HEK293 (cell line): ENCODE measurements at regions not wholly inside any gene's neighbourhood (a gene's known extent, or its start where the extent isn't known, plus 50 kb on each side); places are given as distances from the start of the nearest gene placed in this dataset.

Source experiments
- CTCF ChIA-PET: fragments of 350-600 bp; formaldehyde crosslinking; extraction: SDS; loops from one replicate; lab custom pipeline; 2021; ENCODE audit warnings: antibody characterized with exemption; lab: Yijun Ruan, JAX
- POLR2A ChIA-PET: fragments of 300-600 bp; formaldehyde crosslinking; extraction: SDS; loops from one replicate; lab custom pipeline; 2020; ENCODE audit warnings: antibody characterized with exemption, inconsistent platforms; lab: Yijun Ruan, JAX
- H3K27ac ChIP-seq: fragments of 200-500 bp; sonication (Bioruptor generic); 2 replicates; pipeline ENCODE4 v1.5.1; 2014; ENCODE audit warnings: low read depth, low read length, control low read depth, inconsistent platforms; ENCODE audit errors: extremely low read depth
- H3K36me3 ChIP-seq, 2 experiments: fragments of 200-500 bp in 1 of 2; sonication (Bioruptor generic) in 1 of 2; 1 replicate in 1 of 2; 2 replicates in 1 of 2; pipeline ENCODE4 v1.5.1; 2014 to 2017; ENCODE audit warnings: inconsistent platforms in 2 of 2, low read length in 2 of 2; ENCODE audit not compliant: control insufficient read depth in 2 of 2, insufficient read depth in 1 of 2
- H3K4me1 ChIP-seq: fragments of 200-500 bp; sonication (Bioruptor generic); 2 replicates; pipeline ENCODE4 v1.5.1; 2014; ENCODE audit warnings: mild to moderate bottlenecking, low read length, inconsistent platforms; ENCODE audit not compliant: control insufficient read depth, insufficient read depth
- H3K4me3 ChIP-seq: 2 replicates; pipeline ENCODE4 v1.5.1; 2011; ENCODE audit warnings: low read depth, mild to moderate bottlenecking, control low read depth, low read length, moderate library complexity
- H3K9me3 ChIP-seq: fragments of 200-500 bp; sonication (Bioruptor generic); 2 replicates; pipeline ENCODE4 v1.5.1; 2014; ENCODE audit warnings: low read depth, low read length, inconsistent platforms; ENCODE audit not compliant: control insufficient read depth, insufficient read depth
- GFI1B ChIP-seq: fragments of 450-650 bp; formaldehyde crosslinking; IDR thresholded peaks from 2 replicates; pipeline ENCODE4 v1.5.1; 2016; ENCODE audit warnings: missing biosample characterization, missing genetic modification characterization
- IKZF3 ChIP-seq: fragments of 450-650 bp; IDR thresholded peaks from 2 replicates; pipeline ENCODE4 v1.5.0; 2018; ENCODE audit warnings: missing biosample characterization, mild to moderate bottlenecking, missing genetic modification characterization, moderate library complexity
- KLF1 ChIP-seq: fragments of 450-650 bp; formaldehyde crosslinking; IDR thresholded peaks from 2 replicates; pipeline ENCODE4 v1.5.1; 2016; ENCODE audit warnings: missing biosample characterization, missing genetic modification characterization
- PRDM1 ChIP-seq: fragments of 450-650 bp; formaldehyde crosslinking; IDR thresholded peaks from 2 replicates; pipeline ENCODE4; 2016; ENCODE audit warnings: missing biosample characterization, missing genetic modification characterization
- ZEB2 ChIP-seq: fragments of 450-650 bp; formaldehyde crosslinking; IDR thresholded peaks from 2 replicates; pipeline ENCODE4 v1.5.1; 2016; ENCODE audit warnings: missing biosample characterization, missing genetic modification characterization
- ZNF214 ChIP-seq: fragments of 450-650 bp; formaldehyde crosslinking; IDR thresholded peaks from 2 replicates; pipeline ENCODE4 v1.5.1; 2017; ENCODE audit warnings: missing biosample characterization, mild to moderate bottlenecking, missing genetic modification characterization, borderline replicate concordance
- ZNF266 ChIP-seq: fragments of 450-650 bp; formaldehyde crosslinking; IDR thresholded peaks from 2 replicates; pipeline ENCODE4 v1.5.1; 2016; ENCODE audit warnings: missing biosample characterization, missing genetic modification characterization, low read depth
- ZNF274 ChIP-seq, 2 experiments: fragments of 200-500 bp in 1 of 2; fragments of 450-650 bp in 1 of 2; sonication (Bioruptor generic) in 1 of 2; formaldehyde crosslinking in 1 of 2; IDR thresholded peaks; 2 replicates each; pipeline versions ENCODE4 v1.5.1 to v1.6.1; 2014 to 2016; ENCODE audit warnings: borderline replicate concordance in 1 of 2, inconsistent platforms in 1 of 2, low read length in 1 of 2, missing biosample characterization in 1 of 2, missing genetic modification characterization in 1 of 2
- ZNF324 ChIP-seq: fragments of 450-650 bp; formaldehyde crosslinking; IDR thresholded peaks from 2 replicates; pipeline ENCODE4 v1.5.1; 2016; ENCODE audit warnings: missing biosample characterization, missing genetic modification characterization
- ZNF341 ChIP-seq: fragments of 450-650 bp; formaldehyde crosslinking; IDR thresholded peaks from 2 replicates; pipeline ENCODE4; 2016; ENCODE audit warnings: low read depth, missing biosample characterization, missing genetic modification characterization
- ZNF610 ChIP-seq: fragments of 450-650 bp; formaldehyde crosslinking; IDR thresholded peaks from 2 replicates; pipeline ENCODE4 v1.5.1; 2016; ENCODE audit warnings: missing biosample characterization, missing genetic modification characterization, borderline replicate concordance
- ZNF654 ChIP-seq: fragments of 450-650 bp; formaldehyde crosslinking; IDR thresholded peaks from 2 replicates; pipeline ENCODE4 v1.5.1; 2016; ENCODE audit warnings: low read depth, missing biosample characterization, missing genetic modification characterization
- ZNF660 ChIP-seq: fragments of 450-650 bp; IDR thresholded peaks from 2 replicates; pipeline ENCODE4 v1.5.1; 2018; ENCODE audit warnings: missing biosample characterization, mild to moderate bottlenecking, missing genetic modification characterization
- ZNF664 ChIP-seq: fragments of 450-650 bp; formaldehyde crosslinking; IDR thresholded peaks from 2 replicates; pipeline ENCODE4 v1.5.1; 2016; ENCODE audit warnings: missing biosample characterization, missing genetic modification characterization
- ZNF837 ChIP-seq: fragments of 450-650 bp; formaldehyde crosslinking; IDR thresholded peaks from 2 replicates; pipeline ENCODE4 v1.5.1; 2016; ENCODE audit warnings: missing biosample characterization, missing genetic modification characterization
- ZSCAN23 ChIP-seq: fragments of 450-650 bp; formaldehyde crosslinking; IDR thresholded peaks from 2 replicates; pipeline ENCODE4 v1.5.1; 2016; ENCODE audit warnings: missing biosample characterization, missing genetic modification characterization
- ZSCAN30 ChIP-seq: fragments of 450-650 bp; IDR thresholded peaks from 2 replicates; pipeline ENCODE4 v1.5.1; 2018; ENCODE audit warnings: missing biosample characterization, mild to moderate bottlenecking, missing genetic modification characterization, moderate library complexity
- TF ChIP-seq, protein P1 (sequence below): fragments of 450-650 bp; formaldehyde crosslinking; IDR thresholded peaks from 2 replicates; pipeline ENCODE4 v1.5.1; 2016; ENCODE audit warnings: missing biosample characterization, missing genetic modification characterization
- TF ChIP-seq, protein P2 (sequence below): sonication (generic); formaldehyde crosslinking; IDR thresholded peaks from 2 replicates; pipeline ENCODE4 v1.8.1; 2022; ENCODE audit warnings: mild to moderate bottlenecking, moderate library complexity, missing genetic modification reagents
- TF ChIP-seq, protein P3 (sequence below): fragments of 450-650 bp; formaldehyde crosslinking; IDR thresholded peaks from 2 replicates; pipeline ENCODE4 v1.5.1; 2016; ENCODE audit warnings: missing biosample characterization, missing genetic modification characterization
- TF ChIP-seq, protein P4 (sequence below): fragments of 450-650 bp; formaldehyde crosslinking; IDR thresholded peaks from 2 replicates; pipeline ENCODE4 v1.5.1; 2016; ENCODE audit warnings: missing biosample characterization, missing genetic modification characterization
- TF ChIP-seq, protein P5 (sequence below): fragments of 450-650 bp; formaldehyde crosslinking; IDR thresholded peaks from 2 replicates; pipeline ENCODE4 v1.5.1; 2016; ENCODE audit warnings: missing biosample characterization, missing genetic modification characterization
- TF ChIP-seq, protein P6 (sequence below): fragments of 450-650 bp; formaldehyde crosslinking; IDR thresholded peaks from 2 replicates; pipeline ENCODE4 v1.5.1; 2016; ENCODE audit warnings: missing biosample characterization, missing genetic modification characterization

DNA sequence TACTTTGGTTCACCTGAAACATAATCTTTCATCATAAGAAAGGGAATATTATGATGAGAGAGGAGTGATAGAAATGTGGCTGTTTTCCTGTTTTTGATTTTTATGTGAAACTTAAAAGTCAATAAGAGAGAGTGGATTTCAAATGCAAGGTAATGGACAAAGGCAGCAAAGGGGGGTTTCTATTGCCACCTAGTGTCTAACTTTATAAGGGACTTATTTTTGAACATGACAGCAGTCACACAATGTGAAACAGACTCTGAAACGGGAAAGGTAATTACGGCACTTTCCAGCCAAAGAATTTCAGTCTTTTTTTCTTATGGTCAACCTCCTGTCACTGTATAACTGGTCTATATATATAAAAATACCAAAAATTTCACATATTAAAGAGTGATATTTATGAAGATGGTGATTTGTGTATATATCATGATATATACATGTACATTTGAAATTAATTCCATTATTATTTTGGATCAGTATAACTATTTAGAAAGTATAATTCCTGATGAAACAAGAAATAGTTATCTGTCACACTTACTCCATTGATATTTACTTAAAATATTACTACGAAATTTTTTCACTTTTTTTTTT is 127.1 kb downstream of the FBXO8 start:
- Histone ChIP-seq H3K4me1 (peaks cover 17% of the 10 kb centered on the region), H3K36me3 (no peaks in the 10 kb centered on the region), H3K27ac (0 out of 2 replicates have a peak overlapping the region, but pooled peaks have one; percentile 19), H3K9me3 (no peaks in the 10 kb centered on the region), H3K4me3 (no peak overlapping the region)
- CTCF ChIA-PET, result interaction anchor here (1.0 kb wide), 1 partner anchor 35 kb away, joined by 3 read pairs; no protein-coding TSS in a partner anchor
- POLR2A ChIA-PET, result no interaction called here
- TF ChIP-seq ZSCAN30 (tag by site-specific recombination) (0 out of 2 replicates have a peak, but pooled peaks have one; percentile 36), ZNF274 (IDR thresholded peaks at IDR 0.05; ENCODE audit: low read length) (no peak), ZNF274 (tag by site-specific recombination; IDR thresholded peaks at IDR 0.05; ENCODE audit: borderline replicate concordance) (no peak), ZNF660 (tag by site-specific recombination) (peak; percentile 61), ZNF654 (tag by site-specific recombination) (peak; percentile 72), KLF1 (tag by site-specific recombination) (no peak), ZNF324 (tag by site-specific recombination) (no peak), PRDM1 (tag by site-specific recombination) (peak; percentile 80)
- TF ChIP-seq, protein P1, sequence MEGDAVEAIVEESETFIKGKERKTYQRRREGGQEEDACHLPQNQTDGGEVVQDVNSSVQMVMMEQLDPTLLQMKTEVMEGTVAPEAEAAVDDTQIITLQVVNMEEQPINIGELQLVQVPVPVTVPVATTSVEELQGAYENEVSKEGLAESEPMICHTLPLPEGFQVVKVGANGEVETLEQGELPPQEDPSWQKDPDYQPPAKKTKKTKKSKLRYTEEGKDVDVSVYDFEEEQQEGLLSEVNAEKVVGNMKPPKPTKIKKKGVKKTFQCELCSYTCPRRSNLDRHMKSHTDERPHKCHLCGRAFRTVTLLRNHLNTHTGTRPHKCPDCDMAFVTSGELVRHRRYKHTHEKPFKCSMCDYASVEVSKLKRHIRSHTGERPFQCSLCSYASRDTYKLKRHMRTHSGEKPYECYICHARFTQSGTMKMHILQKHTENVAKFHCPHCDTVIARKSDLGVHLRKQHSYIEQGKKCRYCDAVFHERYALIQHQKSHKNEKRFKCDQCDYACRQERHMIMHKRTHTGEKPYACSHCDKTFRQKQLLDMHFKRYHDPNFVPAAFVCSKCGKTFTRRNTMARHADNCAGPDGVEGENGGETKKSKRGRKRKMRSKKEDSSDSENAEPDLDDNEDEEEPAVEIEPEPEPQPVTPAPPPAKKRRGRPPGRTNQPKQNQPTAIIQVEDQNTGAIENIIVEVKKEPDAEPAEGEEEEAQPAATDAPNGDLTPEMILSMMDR (tag by site-specific recombination), result peak; percentile 47; the same call in 1 of the 2 replicates

DNA sequence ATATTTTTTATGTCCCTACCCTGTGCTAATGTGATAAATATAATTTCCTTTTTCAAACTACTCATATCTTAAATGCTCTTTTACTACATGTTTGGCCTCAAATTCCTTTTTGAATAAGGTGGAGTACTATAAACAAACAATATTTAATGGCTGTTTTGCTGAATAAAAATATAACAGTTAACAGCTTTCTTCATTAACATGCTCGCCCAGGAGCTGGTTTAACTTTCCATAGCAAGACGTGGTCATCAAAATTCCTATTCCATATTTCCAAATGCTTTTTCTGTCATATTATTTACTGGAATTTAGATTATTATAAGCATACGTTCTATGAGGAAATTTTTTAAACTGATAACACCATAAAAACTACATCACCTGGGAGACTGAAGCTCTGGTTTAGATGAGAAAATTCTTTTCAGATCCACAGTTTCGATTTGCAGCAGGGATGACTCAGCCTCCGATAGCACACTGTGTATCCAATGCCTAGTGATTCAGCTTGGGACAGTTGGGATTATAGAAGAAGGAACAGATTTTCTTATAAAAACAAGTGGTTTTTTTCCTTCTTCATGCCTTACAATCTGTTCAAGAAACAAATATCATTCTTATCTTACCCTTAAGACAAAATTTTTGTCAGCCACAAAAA is 129.1 kb downstream of the FBXO8 start:
- POLR2A ChIA-PET, result no interaction called here
- Histone ChIP-seq H3K36me3 (no peaks in the 10 kb centered on the region), H3K4me1 (peaks cover 17% of the 10 kb centered on the region), H3K9me3 (no peaks in the 10 kb centered on the region), H3K4me3 (peak overlapping the region; percentile 14; the same call in 1 of the 2 replicates), H3K27ac (no peak overlapping the region)
- CTCF ChIA-PET, result interaction anchor here (0.6 to 2.0 kb wide), 4 partner anchors 32 to 685 kb away, joined by 3 to 7 read pairs (median 4); no protein-coding TSS in a partner anchor
- TF ChIP-seq, protein P2, sequence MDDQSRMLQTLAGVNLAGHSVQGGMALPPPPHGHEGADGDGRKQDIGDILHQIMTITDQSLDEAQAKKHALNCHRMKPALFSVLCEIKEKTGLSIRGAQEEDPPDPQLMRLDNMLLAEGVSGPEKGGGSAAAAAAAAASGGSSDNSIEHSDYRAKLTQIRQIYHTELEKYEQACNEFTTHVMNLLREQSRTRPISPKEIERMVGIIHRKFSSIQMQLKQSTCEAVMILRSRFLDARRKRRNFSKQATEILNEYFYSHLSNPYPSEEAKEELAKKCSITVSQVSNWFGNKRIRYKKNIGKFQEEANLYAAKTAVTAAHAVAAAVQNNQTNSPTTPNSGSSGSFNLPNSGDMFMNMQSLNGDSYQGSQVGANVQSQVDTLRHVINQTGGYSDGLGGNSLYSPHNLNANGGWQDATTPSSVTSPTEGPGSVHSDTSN (CRISPR knock-in tag), result no peak
- TF ChIP-seq GFI1B (tag by site-specific recombination) (no peak), ZEB2 (tag by site-specific recombination) (no peak), ZNF837 (no peak), ZNF214 (tag by site-specific recombination) (no peak), ZNF610 (no peak), ZNF664 (tag by site-specific recombination) (0 out of 2 replicates have a peak, but pooled peaks have one; percentile 23), ZNF341 (tag by site-specific recombination) (no peak), IKZF3 (tag by site-specific recombination) (0 out of 2 replicates have a peak, but pooled peaks have one; percentile 27), ZNF266 (no peak), ZSCAN23 (no peak)
- TF ChIP-seq, protein P3, sequence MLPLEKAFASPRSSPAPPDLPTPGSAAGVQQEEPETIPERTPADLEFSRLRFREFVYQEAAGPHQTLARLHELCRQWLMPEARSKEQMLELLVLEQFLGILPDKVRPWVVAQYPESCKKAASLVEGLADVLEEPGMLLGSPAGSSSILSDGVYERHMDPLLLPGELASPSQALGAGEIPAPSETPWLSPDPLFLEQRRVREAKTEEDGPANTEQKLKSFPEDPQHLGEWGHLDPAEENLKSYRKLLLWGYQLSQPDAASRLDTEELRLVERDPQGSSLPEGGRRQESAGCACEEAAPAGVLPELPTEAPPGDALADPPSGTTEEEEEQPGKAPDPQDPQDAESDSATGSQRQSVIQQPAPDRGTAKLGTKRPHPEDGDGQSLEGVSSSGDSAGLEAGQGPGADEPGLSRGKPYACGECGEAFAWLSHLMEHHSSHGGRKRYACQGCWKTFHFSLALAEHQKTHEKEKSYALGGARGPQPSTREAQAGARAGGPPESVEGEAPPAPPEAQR (tag by site-specific recombination), result no peak
- TF ChIP-seq, protein P4, sequence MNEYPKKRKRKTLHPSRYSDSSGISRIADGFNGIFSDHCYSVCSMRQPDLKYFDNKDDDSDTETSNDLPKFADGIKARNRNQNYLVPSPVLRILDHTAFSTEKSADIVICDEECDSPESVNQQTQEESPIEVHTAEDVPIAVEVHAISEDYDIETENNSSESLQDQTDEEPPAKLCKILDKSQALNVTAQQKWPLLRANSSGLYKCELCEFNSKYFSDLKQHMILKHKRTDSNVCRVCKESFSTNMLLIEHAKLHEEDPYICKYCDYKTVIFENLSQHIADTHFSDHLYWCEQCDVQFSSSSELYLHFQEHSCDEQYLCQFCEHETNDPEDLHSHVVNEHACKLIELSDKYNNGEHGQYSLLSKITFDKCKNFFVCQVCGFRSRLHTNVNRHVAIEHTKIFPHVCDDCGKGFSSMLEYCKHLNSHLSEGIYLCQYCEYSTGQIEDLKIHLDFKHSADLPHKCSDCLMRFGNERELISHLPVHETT (tag by site-specific recombination), result no peak
- TF ChIP-seq, protein P5, sequence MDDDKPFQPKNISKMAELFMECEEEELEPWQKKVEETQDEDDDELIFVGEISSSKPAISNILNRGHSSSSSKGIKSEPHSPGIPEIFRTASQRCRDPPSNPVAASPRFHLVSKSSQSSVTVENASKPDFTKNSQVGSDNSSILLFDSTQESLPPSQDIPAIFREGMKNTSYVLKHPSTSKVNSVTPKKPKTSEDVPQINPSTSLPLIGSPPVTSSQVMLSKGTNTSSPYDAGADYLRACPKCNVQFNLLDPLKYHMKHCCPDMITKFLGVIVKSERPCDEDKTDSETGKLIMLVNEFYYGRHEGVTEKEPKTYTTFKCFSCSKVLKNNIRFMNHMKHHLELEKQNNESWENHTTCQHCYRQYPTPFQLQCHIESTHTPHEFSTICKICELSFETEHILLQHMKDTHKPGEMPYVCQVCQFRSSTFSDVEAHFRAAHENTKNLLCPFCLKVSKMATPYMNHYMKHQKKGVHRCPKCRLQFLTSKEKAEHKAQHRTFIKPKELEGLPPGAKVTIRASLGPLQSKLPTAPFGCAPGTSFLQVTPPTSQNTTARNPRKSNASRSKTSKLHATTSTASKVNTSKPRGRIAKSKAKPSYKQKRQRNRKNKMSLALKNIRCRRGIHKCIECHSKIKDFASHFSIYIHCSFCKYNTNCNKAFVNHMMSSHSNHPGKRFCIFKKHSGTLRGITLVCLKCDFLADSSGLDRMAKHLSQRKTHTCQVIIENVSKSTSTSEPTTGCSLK, result no peak
- TF ChIP-seq, protein P6, sequence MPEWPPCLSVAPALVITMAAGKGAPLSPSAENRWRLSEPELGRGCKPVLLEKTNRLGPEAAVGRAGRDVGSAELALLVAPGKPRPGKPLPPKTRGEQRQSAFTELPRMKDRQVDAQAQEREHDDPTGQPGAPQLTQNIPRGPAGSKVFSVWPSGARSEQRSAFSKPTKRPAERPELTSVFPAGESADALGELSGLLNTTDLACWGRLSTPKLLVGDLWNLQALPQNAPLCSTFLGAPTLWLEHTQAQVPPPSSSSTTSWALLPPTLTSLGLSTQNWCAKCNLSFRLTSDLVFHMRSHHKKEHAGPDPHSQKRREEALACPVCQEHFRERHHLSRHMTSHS (tag by site-specific recombination), result no peak
